Kidney glomerular epithelial cell (primary cell): ENCODE measurements at regions not wholly inside any gene's neighbourhood (a gene's known extent, or its start where the extent isn't known, plus 50 kb on each side); places are given as distances from the start of the nearest gene placed in this dataset.
"Not testable (repeated sequence)": the region's sequence is repeated elsewhere in the genome, so short reads cannot be mapped to it uniquely, and the experiment has no call there.

Experiments used
- DNase-seq: peaks from one replicate; lab custom pipeline; 2025; lab: John Stamatoyannopoulos, UW

DNA sequence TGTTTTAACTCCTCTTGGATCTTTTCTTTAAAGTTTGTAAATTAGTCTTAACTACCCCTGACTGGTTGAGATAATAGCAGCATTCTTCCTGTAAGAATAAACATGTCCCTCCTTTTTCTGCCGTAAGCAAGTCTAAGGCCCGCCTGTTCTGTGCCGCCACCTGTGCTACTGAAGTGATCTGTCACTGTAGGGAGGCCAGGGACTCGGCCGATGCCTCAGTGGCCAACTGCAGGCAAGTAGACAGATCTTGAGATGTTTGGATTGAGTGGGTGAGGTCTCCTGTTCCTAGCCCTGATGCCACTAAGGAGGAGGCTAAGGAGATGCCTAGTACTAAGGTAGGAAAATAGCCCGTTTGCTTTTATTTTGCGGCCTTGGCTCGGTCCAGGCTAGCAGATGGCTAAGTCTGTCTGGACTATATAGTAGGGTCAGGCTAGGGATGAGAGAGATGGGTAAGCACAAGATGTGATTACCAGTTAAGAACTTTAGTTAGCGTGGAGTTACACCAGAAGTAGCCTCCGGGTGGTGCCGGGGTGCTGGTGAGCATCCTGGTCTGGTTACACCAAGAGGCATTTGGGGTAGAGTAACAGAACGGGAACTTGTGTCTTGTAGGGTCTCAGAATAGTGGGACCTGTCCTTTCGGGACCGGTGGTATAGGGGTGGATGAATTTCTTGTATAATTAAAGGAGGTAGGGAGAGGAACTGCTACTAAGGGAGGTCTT lies 584.2 kb downstream of the SUCLG1 start:
- DNase-seq = no peak

DNA sequence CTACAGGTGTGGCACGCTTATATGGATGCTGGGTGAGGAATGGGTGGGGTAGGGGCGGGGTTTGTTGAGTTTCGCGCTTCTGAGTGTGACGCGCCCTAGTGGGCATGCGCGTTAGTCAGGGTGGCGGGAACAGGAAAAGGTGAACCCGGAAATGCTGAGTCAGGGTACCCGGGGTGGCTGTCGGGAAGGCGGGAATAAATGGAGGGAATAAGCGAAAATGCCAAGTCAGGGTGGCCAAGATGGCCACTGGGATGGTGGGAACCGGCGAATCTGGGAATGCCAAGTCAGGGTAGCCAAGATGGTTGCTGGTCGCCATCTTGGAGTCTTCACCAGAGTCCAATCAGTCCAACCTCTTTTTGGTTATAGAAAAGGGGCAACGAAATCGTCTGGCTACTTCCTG lies 585.0 kb downstream of the SUCLG1 start:
- no peak for DNase-seq

DNA sequence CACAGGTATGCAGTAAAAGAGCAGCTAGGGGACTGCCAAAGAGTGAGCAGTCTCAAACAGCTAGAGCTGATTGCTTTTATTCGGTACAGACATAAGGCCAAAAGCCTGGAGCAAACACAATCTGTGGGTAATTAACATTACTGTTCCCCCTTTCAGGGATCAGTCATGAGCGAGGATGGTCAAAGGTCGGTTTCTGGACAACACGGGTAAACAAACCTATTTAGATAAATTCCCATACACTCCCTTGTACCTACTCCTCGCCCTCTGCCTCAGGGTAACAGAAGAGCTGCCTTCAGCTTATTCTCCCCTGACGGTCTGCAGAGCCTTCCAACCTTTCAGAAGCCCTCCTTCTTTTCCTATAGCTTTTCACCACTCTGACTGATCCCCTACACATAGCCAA lies 586.0 kb downstream of the SUCLG1 start:
- DNase-seq = no peak

DNA sequence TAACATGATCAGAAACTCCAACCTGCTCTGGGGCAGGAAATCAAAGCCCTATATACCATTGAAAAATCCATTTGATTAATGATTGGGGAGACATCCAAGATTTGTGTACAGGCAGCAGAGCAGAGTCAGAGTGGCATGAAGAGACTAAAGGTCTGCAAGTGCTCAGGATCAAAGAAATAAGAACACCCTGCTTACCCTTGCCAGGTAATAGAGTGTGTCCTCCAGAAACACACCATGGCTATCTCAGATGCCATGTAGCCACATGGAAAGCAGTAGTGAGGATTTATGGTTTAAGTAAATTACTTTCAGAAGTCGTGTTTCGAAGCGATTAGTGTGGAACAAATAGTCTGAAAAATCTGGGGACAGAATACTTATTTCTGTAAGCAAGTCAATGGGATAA lies 592.9 kb downstream of the SUCLG1 start:
- DNase-seq = no peak

DNA sequence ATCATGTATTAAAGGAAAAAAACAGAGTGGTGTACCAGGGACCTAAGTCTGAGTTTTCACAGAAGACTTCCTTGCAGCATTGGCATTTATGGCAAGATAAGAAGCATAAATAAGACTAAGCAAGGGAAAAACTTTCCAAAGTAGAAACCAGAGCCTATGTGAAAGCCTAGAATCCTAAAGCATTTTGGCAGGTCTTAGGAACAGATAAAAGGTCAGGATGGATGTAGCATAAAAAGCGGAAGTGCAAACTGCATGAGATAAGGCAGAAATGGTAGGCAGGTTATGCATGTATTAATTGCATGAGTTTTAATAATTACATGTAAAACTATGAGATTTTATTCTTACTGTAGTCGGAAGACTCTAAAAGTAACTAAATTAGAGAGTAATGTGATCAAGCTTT lies 596.5 kb downstream of the SUCLG1 start:
- DNase-seq = no peak

DNA sequence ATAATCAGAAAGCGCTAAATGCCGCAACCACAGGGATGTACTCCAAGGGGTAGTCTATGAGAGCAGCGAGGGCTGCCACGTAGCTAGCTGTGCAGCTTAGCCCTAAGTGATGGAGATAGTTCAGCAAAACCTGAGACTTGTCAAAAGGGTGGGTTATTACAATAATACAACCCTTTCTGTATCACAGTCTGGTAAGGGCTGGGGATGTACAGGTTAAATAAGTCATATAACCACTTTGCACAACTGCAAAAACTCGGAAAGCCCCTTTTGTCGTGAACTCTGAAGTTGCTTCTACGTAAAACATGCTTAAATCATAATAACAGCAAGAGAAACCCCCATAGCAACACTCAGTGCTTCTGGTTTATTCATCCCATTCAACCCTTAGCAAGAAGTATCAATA lies 598.8 kb downstream of the SUCLG1 start:
- DNase-seq = no peak

DNA sequence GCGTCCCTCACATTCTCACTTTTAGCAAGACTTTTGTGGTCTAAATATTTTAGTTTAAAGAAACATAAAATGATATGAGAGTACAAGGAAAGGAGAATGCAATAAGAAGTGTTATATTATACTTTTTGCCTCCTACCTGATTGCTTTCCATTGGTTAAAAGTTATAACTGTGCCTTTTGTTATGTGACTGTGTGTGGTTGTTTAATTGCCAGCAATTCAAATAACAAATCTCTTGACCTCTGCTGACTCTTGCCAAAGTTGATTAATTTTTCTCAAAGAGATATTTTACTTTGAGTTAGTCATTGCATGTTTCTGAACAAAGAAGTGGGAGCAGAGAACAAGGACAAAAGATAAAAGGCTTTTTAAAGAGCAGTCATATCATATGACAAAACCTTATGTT lies 599.5 kb downstream of the SUCLG1 start:
- no peak for DNase-seq

DNA sequence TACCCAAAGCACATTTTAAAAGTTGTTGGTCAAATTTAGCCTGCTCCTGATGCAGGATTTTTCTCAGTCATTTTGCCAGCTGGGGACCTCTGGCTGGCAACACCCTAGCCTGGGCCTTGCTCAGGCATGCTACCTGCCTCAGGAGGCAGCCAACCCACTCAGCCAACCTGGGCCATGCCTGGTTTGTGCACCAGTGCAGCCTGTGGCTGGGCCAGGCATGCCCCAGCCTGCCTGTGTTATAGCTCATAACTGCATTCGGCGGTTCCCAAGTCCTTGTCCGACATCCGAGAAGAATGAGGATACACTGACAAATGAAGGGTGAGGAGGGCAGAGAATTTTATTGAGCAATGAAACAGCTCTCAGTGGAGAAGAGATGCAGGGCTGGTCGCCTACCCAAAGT lies 608.0 kb downstream of the SUCLG1 start:
- DNase-seq = no peak

DNA sequence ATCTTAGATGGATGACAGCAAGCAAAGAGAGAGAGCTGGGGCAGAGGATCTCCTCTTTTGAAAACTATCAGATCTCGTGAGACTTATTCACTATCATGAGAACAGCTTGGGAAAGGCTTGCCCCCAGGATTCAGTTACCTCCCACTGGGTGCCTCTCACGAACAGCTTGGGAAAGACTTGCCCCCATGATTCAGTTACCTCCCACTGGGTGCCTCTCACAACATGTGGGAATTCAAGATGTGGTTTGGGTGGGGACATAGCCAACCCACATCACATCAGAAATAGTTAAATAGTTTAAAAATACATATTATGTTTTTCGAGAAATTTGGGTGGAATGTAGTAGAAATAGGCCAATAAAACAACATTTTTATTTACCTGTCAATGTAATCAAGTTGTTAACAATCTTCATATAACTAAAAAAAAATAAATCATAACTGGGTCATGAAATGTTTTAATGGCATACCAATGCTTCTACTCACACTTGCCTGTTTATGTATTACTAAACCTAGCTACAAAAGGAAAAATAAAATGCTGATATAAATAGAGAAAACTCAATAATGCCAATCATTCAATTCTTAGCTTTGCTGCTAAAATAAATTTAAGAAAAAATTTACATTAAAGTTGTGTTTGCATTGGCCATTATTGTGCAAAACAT lies 608.9 kb downstream of the SUCLG1 start:
- DNase-seq = no peak

DNA sequence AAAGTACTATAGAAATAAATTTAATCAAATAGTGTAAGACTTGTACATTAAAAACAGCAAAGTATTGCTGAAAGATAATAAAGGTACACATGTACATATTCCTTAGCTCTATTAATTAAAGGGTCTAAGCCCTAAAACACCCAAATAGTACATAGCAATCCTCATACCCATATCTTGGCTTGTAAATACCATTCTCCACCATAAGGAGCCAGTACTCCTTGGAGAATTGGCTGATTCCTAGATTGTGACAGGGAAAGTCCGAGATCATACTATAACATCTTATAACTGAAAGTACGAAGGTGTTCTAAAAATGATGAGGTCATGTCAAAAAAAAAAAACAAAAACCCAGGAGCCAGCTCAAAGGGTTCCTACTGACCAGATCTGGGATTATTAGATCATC lies 614.6 kb downstream of the SUCLG1 start:
- no peak for DNase-seq

DNA sequence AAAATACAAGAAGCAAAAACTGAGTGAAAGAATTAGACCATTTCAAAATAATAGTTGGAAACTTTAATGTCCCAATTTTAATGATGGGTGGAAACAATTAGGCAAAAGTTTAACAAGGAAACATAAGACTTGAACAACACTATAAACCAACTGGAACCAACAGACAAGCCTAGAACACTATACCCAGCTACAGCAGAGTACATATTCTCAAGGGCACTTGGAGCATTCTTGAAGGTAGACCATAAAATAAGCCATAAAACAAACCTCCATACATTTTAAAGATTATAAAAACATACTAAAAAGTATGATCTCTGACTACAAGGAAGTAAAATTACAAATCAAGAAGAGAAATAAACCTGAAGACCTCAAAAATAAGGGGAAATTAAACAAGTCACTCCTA lies 616.7 kb downstream of the SUCLG1 start:
- no peak for DNase-seq

DNA sequence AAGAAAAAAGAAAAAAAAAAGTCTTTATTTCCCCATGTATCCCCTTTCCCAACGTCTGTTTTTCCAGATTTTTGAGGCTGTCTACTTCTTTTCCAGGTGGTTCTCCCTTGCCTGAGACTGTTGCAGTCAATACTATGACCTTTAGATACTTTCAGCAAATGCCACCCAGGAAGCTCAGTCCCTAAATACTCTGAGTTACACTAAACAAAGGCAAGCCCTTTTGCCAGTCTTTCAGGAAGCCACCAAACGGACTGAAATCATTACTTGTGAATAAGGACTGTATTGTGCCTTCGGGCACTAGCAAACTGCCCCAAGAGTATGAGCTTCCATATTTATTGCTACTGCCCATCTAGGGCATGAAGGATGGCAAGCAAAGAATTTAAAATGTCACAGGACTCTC lies 621.3 kb downstream of the SUCLG1 start:
- no peak for DNase-seq

DNA sequence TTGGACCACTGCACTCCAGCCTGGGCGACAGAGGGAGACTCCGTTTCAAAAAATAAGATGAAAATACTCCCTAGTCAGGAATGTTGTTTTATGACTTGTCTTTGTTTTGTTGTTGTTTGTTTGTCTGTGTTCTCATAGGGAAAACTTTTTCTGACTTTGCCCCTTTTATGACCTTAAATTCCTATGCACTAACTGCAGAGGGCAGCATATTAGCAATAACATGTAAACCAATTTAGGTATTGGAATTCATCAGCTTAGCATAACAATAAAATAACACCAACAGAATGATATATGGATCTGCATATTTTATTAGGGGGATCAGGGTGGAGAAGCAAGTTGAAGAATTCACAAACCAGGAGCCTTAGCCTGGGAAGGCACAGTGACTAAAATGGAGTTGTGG lies 631.5 kb downstream of the SUCLG1 start:
- no peak for DNase-seq

DNA sequence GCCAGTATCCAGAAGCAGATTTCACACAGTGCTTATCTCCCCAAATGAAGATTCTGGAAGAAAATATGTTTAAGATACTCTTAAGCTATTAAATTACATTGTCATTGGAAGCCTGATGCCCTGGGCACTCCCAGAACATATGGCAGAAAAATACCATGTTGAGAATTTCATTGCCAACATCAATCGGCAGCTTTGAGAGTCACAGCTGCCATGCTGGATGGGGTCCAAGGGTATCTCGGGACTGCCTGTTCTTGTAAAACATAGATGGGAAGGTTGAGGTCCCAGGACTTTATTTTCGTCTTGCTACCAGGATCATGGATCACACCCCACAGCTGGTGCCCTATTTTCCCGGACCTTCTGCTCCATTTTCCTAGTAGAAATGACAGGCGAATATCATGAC lies 632.5 kb downstream of the SUCLG1 start:
- DNase-seq = no peak

DNA sequence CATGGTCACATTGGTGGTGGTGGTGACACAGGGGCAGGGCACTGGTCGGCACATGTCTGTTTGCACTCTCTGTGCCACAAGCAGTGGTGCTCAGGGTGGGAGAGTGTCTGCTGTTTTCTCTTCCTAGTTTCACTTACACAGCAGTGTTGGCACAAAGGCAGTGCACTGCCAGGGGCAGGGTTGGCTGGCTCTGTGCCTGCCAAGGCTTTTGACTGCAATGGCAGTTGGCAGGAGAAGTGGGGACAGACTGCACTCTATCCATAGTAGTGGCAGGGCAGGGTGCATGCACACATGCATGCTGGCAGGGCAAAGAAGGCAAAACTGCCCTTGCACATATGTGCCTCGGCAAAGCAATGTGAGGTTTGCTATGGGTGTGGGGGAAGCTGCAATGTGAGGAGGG lies 635.9 kb downstream of the SUCLG1 start:
- DNase-seq = no peak

DNA sequence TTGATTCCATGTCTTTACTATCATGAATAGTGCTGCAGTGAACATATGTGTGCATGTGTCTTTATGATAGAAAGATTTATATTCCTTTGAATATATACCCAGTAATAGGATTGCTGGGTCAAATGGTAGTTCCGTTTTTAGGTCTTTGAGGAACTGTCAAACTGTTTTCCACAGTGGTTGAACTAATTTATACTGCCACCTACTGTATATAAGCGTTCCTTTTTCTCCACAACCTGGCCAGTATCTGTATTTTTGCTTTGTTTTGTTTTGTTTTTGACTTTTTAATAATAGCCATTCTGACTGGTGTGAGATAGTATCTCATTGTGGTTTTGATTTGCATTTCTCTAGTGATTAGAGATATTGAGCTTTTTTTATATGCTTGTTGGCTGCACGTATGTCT lies 641.6 kb downstream of the SUCLG1 start:
- no peak for DNase-seq

DNA sequence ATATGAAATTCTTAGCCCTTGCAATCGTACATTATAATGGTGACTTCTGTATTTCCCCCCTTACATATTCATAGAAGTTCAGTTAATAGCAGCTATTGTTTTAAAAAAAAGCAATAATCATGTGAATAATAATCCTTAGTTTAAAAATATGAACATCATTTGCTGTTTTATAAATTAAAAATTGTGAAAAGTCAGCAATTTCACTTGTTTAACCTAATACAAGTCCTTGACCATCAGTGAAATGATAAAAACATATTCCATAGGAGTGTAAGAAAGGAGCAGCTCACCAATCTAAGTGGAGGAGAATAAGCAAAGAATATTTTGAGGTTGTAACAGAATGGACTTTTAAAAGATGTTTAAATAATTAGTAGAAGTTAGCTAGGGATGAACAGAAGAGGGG lies 650.2 kb downstream of the SUCLG1 start:
- no peak for DNase-seq

DNA sequence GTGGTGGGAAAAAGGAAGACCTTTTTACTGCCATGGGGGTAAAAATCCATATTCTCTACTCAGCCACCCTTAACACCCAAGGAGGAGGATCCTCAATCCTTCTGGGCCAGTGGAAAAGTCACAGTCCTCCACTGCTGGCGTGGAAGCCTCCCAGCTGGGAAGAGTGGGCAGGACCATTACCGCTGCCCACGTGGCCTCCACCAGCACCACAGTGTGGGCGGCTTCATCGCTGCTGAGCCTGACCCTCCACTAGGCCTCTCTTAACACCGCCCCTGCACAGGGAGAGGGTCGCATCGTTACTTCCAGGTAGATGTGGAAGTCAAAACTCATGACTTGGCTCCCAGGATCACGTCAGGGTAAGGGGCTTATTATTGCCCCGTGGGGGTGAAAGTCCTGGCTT lies 656.5 kb downstream of the SUCLG1 start:
- no peak for DNase-seq

DNA sequence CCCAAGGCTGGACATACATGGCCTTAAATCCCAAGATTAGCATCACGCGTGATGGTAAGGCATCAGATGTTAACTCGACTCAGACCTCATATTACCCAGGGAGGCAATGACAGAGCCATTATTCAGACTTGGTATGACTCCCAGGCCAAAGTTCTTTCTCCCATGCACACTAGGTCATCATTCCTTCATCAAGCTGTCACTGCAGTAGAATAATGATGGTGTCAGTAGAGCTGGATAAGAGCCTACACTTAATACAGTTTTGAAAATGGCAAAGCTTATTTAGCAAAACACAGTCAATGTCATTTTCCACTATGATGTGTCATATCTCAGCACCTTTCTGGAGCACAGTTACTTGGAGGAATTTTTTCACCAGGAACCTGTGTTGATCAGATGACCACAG lies 663.3 kb downstream of the SUCLG1 start:
- DNase-seq = no peak

DNA sequence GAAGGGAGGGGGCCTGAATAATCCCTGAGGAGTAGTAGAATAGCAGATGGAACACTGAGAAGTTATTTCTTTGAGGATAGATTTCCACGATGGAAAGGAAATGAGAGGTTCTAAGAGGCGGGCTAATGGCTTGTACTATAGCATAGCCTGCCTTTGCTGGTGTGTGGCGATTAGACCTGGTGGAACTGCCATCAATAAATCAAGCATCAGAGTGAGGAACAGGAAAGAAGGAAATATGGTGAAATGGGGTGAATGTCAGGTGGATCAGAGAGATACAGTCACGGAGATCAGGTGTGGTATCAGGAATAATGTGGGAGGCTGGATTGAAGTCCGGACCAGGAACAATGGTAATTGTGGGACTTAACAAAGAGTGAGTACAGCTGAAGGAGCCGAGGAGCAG lies 668.6 kb downstream of the SUCLG1 start:
- DNase-seq = not testable (repeated sequence)

DNA sequence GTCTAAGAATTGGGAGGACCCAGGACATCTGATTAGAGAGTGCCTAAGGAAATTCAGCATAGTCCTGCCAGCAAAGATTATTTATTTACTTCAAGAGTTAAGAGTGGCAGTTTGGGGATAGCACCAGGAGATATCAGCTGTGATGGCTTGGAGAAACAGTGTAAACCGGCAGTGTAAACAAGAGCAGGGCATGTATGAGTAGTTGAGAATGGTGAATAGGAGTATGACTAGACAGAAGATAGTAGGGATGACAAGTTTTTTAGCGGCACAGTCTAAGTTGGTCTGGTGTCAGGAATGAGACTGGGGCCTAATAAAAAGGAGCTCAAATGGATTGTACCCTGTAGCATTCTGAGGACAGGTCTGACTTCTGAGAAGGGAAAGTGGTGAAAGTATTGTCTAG lies 669.4 kb downstream of the SUCLG1 start:
- not testable (repeated sequence) for DNase-seq

DNA sequence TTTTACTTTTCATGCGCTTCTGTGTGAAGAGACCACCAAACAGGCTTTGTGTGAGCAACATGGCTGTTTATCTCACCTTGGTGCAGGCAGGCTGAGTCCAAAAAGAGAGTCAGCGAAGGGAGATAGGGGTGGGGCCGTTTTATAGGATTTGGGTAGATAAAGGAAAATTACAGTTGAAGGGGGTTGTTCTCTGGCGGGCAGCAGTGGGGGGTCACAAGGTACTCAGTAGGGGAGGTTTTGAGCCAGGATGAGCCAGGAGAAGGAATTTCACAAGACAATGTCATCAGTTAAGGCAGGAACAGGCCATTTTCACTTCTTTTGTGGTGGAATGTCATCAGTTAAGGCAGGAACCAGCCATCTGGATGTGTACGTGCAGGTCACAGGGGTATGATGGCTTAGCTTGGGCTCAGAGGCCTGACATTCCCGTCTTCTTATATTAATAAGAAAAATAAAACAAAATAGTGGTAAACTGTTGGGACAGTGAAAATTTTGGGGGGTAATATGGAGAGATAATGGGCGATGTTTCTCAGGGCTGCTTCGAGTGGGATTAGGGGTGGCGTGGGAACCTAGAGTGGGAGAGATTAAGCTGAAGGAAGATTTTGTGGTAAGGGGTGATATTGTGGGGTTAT lies 670.0 kb downstream of the SUCLG1 start:
- DNase-seq = not testable (repeated sequence)

DNA sequence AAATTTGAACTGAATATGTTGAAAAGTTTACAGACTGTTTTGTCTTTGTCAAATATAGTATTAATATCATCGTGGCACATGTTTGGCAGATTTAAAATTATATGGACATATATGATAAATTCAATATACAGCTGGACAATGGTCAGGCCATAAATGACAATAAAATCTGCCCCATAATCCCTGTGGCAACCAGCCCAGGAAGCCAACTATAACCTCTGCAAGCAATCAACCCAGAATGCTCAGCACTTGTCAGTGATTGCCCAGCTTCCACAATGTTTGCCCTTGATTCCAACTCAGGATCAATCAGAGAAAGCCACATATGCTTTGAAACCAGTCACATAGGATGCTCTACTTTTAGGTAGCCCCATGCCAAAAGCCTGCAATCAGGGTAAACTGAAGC lies 671.9 kb downstream of the SUCLG1 start:
- no peak for DNase-seq

DNA sequence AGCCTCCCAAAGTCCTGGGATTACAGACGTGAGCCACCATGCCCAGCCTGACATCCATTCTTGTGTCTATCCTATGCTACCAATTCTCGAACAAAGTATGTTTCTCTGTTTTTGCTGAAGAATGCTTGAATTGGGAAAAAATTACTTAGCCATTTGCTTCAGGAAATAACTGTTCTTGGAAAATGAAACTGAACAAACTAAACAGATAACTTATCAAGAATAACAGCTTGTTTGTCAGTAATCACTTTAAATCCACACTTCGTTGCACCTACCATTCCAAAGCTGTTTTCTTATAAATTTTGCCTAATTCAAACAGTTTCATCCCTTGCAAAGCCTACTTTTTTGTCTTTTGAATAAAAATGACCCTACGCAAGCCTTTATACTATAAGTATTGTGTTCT lies 672.9 kb downstream of the SUCLG1 start:
- no peak for DNase-seq
